A172 (cell line): ENCODE measurements at regions not wholly inside any gene's neighbourhood (a gene's known extent, or its start where the extent isn't known, plus 50 kb on each side); places are given as distances from the start of the nearest gene placed in this dataset.
A peak's percentile ranks its signal among the peaks of the same experiment; 100 is the strongest.

Source experiments
- DNase-seq: peaks from one replicate; pipeline ENCODE4 v3.0.0-alpha.2; 2015; ENCODE audit warnings: low spot score

DNA sequence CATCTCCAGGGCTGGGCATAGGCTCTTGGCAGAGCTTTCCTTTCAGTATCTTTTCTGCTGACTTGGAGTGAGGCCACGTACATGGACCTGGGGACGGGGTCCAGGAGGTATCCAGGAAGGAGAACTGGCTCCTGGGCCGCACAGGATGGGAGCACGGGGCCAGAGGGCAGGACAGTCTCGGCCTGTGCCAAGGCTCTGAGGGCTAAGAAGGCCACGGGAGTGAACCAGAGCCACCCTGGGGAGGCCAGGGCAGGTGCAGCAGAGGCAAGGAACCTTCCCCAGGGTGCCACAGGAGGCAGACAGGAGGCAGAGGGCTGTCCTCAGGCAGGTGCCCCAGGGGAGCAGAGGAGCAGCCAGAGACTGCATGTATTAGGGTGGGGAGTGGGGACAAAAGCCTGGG lies 50.3 kb downstream of the PLXNA1 start:
- no peak for DNase-seq

- DNase-seq, result no peak
Measured at GRCh38 chr3:127033786-127034185, 50.9 kb downstream of the PLXNA1 start.

DNA sequence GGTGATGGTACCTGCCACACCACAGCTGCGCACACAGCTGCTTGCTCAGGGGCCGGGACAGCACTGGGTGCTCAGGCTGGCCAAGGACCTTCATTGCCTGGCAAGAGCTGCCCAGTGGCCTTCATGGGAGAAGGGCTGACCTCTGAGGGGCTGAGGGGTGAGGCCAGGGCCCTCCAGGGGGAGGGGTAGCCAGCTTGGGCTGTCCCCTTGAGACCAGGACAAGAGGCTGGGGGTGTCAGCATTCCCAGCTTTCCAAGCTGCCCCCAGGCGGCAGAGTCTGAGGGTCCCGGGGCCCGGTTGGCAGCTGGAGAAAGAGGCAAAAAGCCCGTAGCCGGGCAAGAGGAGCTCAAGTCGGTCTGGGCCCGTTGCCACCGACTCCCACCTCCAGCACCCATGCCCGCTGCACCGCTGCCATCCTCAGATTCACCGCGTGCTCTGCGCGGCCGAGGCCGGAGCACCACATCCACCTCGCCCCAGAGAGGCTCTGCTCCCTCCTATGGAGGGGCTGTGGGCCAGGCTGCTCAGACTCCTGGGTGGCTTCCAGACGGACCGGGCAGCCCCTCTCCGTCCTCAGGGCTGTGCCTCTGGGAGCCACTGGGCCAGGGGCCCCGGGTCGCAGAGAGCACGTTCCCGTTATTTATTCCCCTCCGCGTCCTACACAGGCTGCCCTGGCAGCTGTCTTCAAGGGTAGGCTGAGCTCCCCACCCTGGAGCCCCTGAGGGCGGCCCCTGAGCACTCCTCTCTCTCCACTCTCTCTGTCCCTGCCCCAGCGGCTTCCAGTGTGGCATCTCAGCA lies 51.5 kb downstream of the PLXNA1 start:
- no peak for DNase-seq

- no peak for DNase-seq
Measured at GRCh38 chr3:127034990-127035652, 52.2 kb downstream of the PLXNA1 start.

GRCh38 chr3:127035677-127036076 lies 52.8 kb downstream of the PLXNA1 start:
- DNase-seq, result peak; percentile 87

DNA sequence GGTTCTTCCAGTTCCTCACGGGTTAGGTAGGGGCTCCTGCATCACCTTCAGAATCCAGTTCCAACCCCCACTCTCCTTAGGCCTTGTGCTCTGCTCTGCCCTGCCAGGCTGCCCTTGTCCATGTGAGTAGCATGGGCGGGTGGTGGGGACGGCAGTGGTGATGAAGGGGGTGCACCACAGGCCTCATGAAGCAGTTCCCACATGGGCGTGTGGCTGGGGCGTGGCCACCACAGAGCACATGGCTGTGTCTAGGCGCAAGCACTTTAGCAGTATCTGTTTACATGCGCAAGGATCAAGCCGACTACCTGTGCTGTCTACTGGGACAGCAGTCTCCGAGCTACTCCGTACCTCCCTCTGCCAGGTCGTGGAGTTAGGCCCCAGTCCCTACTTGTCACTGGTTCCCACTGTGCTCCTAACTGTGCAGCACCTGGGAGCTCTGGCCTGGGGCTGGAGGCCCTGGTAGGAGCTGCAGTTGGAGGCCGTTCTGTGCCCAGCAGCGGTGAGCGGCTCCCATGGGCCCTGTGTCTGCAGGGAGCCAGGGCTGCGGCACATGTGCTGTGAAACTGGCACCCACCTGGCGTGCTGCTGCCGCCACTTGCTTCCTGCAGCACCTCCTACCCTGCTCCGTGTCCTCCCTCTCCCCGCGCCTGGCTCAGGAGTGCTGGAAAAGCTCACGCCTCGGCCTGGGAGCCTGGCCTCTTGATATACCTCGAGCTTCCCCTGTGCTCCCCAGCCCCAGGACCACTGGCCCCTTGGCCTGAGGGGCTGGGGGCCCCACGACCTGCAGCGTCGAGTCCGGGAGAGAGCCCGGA lies 53.5 kb downstream of the PLXNA1 start:
- no peak for DNase-seq

DNA sequence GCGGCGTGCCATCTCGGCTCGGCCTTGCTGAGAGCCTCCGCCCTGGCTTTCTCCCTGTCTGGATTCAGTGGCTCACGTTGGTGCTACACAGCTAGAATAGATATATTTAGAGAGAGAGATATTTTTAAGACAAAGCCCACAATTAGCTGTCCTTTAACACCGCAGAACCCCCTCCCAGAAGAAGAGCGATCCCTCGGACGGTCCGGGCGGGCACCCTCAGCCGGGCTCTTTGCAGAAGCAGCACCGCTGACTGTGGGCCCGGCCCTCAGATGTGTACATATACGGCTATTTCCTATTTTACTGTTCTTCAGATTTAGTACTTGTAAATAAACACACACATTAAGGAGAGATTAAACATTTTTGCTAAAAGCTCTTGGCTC lies 54.1 kb downstream of the PLXNA1 start:
- DNase-seq, result no peak

DNA sequence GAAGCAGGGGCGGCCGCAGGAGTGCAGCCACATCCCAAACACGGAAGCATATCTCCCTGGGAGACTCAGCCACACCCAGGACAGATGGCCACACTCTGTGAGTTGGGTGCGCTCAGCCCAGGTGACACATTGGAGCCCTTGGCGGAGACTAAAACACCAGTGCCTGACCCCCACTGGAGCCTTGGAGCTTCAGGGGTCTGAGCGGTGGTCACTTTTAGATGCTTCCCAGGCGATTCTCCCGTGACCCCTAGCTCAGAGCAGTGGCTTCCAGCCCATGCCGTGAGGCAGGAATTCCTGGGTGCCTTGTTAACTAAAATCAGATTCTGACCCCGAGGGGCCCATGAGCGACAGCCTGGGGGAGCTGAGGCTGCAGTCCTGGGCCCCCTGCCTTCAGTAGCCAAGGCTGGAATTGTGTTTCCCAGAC lies 54.5 kb downstream of the PLXNA1 start:
- DNase-seq, result peak; percentile 26

DNA sequence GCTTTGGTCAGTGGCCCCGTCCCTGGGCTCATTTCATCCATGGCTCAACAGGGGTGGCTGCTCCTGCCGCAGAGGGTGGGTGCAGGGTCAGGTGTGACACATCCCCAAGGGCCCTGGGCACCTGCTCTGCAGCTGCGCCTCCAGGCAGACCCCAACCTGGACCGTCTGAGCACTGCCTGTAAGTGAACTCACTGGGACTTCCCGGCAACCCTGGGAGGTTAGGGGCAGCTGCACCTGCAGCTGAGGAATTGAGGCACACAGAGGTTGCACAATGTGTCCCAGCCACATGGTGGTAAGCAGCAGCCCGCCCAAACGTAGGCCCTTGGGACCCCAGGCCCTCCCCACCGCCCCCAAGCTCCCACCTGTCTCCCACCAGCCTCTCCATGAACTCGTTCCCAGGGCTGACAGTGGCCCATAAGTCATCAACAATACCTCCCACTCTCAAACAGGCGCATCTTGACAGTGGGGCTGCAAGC lies 55.1 kb downstream of the PLXNA1 start:
- DNase-seq, result no peak

GRCh38 chr3:127038466-127038865 lies 55.6 kb downstream of the PLXNA1 start:
- no peak for DNase-seq

- DNase-seq, result no peak
Measured at GRCh38 chr3:127038923-127039581, 56.1 kb downstream of the PLXNA1 start.

DNA sequence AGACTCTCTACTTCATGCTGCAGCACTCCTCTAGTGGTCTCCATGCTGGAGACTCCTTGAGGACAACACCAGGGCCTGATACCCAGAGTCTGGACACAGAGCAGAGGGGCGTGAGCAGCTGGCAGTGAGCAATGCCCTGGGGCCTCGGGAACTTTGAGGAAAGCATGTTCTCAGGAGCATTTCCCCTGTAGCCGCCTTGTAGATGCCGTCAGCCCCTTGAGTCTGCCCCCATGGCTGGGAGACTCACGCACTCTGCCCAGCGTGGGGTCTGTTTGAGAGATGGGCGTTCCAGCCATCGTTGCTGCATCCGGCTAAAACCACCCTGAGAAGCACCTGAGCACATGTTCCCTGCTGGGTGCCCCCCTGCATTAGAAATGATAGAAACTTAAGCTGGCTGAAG lies 56.8 kb downstream of the PLXNA1 start:
- no peak for DNase-seq

GRCh38 chr3:127040216-127040615 lies 57.3 kb downstream of the PLXNA1 start:
- no peak for DNase-seq

DNA sequence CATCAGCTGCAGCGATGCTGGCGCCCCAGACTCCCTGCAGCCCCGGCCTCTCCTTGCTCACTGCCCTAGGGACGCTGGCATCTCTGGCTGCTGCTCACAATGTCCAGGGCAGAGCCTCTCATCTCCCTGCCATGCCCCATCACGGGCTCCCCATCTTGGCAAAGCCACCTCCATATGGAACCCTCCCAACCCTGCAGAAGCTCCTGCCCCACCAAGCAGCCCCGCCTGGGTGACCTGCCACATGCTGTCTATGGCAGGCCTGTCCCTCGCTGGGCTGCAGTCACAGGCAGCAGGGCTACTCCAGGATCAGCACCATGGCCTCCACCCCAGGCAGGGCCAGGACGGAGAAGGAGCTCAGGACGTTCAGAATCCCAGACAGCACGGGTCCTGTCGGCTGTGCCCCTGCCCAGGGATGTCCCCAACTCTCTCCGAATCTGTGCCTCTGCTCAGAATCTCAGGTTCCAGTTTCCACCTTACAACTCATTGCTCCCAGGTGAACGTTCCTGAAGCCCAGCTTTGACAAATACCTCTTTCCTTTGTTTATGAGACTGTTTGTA lies 58.4 kb downstream of the PLXNA1 start:
- DNase-seq, result no peak

DNA sequence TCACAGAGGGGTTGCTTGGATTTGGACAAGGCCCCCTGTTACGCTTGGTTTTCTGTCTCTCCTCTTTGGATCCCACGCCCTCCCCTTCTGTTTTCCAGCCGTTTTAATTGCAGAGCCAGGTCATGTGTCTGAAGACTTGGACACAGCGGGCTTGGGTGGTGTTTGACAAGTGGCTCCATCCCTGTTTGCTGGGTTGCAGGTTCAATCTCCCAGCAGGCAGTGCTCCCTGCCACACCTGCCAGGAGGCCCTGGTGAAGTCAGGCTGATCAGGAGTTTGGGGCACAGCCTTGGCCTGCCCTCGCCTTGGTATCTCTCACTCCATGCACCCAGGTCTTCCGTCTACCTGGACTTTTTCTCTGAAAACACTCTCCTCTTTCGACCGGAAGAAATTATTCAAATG lies 59.0 kb downstream of the PLXNA1 start:
- DNase-seq, result no peak

GRCh38 chr3:127042634-127043033 lies 59.7 kb downstream of the PLXNA1 start:
- DNase-seq, result no peak

- peak; percentile 62 for DNase-seq
Measured at GRCh38 chr3:127043041-127043641, 60.2 kb downstream of the PLXNA1 start.

GRCh38 chr3:127043731-127044510 lies 61.0 kb downstream of the PLXNA1 start:
- peak; percentile 15 for DNase-seq

DNA sequence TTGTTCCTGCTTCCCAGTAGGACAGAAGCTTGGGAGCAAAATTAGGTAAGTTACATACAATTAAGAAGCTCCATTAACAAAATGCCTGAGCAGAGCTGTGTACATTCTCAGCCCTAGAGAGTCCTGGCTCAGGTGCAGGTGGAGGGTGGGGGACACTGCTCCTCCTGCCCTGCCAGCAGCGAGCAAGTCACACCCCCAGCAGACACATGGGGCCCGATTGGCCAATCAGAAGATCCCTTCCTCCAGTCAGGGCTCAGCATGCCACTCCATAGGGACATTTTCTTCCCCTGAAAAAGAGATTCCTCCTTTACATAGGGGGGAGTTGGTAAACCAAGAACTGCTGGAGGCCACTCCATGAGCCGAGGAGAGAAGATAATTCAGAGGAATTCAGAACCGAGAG lies 62.1 kb downstream of the PLXNA1 start:
- DNase-seq, result peak; percentile 52

GRCh38 chr3:127045435-127046045 lies 62.6 kb downstream of the PLXNA1 start:
- no peak for DNase-seq
